ENCODE measurements at regions not wholly inside any gene's neighbourhood (a gene's known extent, or its start where the extent isn't known, plus 50 kb on each side); places are given as distances from the start of the nearest gene placed in this dataset.

GRCh38 chr5:162324328-162324727 lies 256.8 kb downstream of the GABRG2 start:
- no peak for DNase-seq (ENCODE audit: low spot score)
- no peak for FAIRE-seq

GRCh38 chr5:162325143-162325727 lies 257.7 kb downstream of the GABRG2 start:
- FAIRE-seq (no peak), DNase-seq (ENCODE audit: low spot score) (no peak)

- DNase-seq (ENCODE audit: low spot score) (no peak), FAIRE-seq (no peak)
These were observed 267.4 kb downstream of the GABRG2 start for GRCh38 chr5:162334944-162335343.

- no peak for DNase-seq (ENCODE audit: low spot score)
- FAIRE-seq = no peak
These were observed 292.9 kb downstream of the GABRG2 start for GRCh38 chr5:162360373-162360931.

- FAIRE-seq = no peak
- no peak for DNase-seq (ENCODE audit: low spot score)
These were observed 304.7 kb downstream of the GABRG2 start for GRCh38 chr5:162372256-162372655.

- FAIRE-seq (no peak), DNase-seq (ENCODE audit: low spot score) (no peak)
These were observed 310.3 kb downstream of the GABRG2 start for GRCh38 chr5:162377895-162378294.

- no peak for FAIRE-seq
- DNase-seq (ENCODE audit: low spot score) = no peak
These were observed 315.3 kb downstream of the GABRG2 start for GRCh38 chr5:162382839-162383238.

- FAIRE-seq (no peak), DNase-seq (ENCODE audit: low spot score) (no peak)
These were observed 316.7 kb downstream of the GABRG2 start for GRCh38 chr5:162384225-162384624.

- DNase-seq (ENCODE audit: low spot score) (no peak), FAIRE-seq (no peak)
These were observed 324.3 kb downstream of the GABRG2 start for GRCh38 chr5:162391833-162392232.

- FAIRE-seq (no peak), DNase-seq (ENCODE audit: low spot score) (no peak)
These were observed 324.8 kb downstream of the GABRG2 start for GRCh38 chr5:162392336-162392735.

- DNase-seq (ENCODE audit: low spot score) (no peak), FAIRE-seq (no peak)
These were observed 326.0 kb downstream of the GABRG2 start for GRCh38 chr5:162393534-162393933.

GRCh38 chr5:162407614-162408013 lies 340.0 kb downstream of the GABRG2 start:
- FAIRE-seq = no peak
- no peak for DNase-seq (ENCODE audit: low spot score)

GRCh38 chr5:162410365-162410764 lies 342.8 kb downstream of the GABRG2 start:
- DNase-seq (ENCODE audit: low spot score) (no peak), FAIRE-seq (no peak)

GRCh38 chr5:162429142-162429541 lies 361.6 kb downstream of the GABRG2 start:
- DNase-seq (ENCODE audit: low spot score) (no peak), FAIRE-seq (no peak)

- DNase-seq (ENCODE audit: low spot score) (no peak), FAIRE-seq (no peak)
These were observed 366.7 kb downstream of the GABRG2 start for GRCh38 chr5:162434281-162434680.

- FAIRE-seq = no peak
- DNase-seq (ENCODE audit: low spot score) = no peak
These were observed 368.5 kb downstream of the GABRG2 start for GRCh38 chr5:162436055-162436454.

- no peak for FAIRE-seq
- no peak for DNase-seq (ENCODE audit: low spot score)
These were observed 376.7 kb downstream of the GABRG2 start for GRCh38 chr5:162444129-162444762.

- no peak for FAIRE-seq
These were observed 388.5 kb downstream of the GABRG2 start for GRCh38 chr5:162456086-162456485.

GRCh38 chr5:162466011-162466410 lies 398.4 kb downstream of the GABRG2 start:
- FAIRE-seq (no peak), DNase-seq (ENCODE audit: low spot score) (no peak)

More at GRCh38 chr5:162456086-162456485, 388.5 kb downstream of the GABRG2 start:
- no peak for DNase-seq (ENCODE audit: low spot score)

GRCh38 chr5:162473041-162473714 lies 405.6 kb downstream of the GABRG2 start:
- FAIRE-seq (no peak), DNase-seq (ENCODE audit: low spot score) (no peak)

- no peak for DNase-seq (ENCODE audit: low spot score)
- no peak for FAIRE-seq
These were observed 406.7 kb downstream of the GABRG2 start for GRCh38 chr5:162474239-162474638.

GRCh38 chr5:162484095-162484494 lies 416.5 kb downstream of the GABRG2 start:
- DNase-seq (ENCODE audit: low spot score) (no peak), FAIRE-seq (no peak)
